ENCODE measurements at regions not wholly inside any gene's neighbourhood (a gene's known extent, or its start where the extent isn't known, plus 50 kb on each side); places are given as distances from the start of the nearest gene placed in this dataset.

- TF ChIP-seq POLR2A (IDR thresholded peaks at IDR 0.05) (no peak), CTCF (IDR thresholded peaks at IDR 0.05) (no peak)
Measured at GRCh38 chr12:78612190-78612589, 252.4 kb upstream of the SYT1 start.

Measured in transverse colon (tissue), 3 donors.